Astrocyte (in vitro differentiated cells and primary cell): ENCODE measurements at regions not wholly inside any gene's neighbourhood (a gene's known extent, or its start where the extent isn't known, plus 50 kb on each side); places are given as distances from the start of the nearest gene placed in this dataset.

Source experiments
- EZH2 ChIP-seq: IDR thresholded peaks from 2 replicates; pipeline ENCODE4 v1.6.1; 2012; ENCODE audit warnings: mild to moderate bottlenecking, low read length, inconsistent platforms; ENCODE audit not compliant: insufficient read depth
- TF ChIP-seq, protein P1 (sequence below): IDR thresholded peaks from 2 replicates; pipeline ENCODE4 v1.5.1; 2011; ENCODE audit warnings: low read depth, mild to moderate bottlenecking, inconsistent platforms, low read length, moderate library complexity; ENCODE audit not compliant: insufficient read depth

DNA sequence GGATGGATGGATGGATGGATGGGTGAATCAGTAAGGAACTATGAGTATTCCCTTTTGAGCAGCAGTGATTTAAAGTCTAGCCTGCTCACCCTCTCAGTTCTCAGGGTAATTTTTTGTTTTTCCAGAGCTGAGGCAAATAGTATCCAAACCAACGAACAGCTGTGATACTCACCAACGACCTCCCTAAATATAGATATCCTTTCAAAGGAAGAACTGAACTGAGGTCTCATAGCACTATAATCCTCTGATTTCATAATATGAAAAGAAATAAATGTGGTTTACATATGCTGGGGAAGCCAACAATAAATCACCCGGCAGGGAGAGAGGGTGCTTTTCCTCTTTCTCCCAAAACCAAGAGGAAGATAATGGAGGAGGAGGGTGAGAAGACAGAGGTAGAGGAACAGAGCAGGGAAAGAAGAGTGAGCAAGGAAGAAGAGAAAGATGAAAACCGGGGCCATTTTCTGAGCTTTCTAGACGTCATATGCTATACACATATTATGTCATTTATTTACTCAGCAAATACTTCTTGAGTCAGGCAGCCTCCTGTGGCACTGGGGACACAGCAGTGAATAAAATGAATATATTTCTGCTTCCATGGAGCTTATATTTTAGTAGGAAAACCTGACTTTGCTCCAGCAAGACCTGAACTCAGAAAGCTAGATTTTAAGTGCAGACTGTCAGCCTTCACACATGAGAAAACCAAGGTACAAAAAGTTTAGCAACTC is 710.7 kb upstream of the TBX3 start:
- TF ChIP-seq EZH2: no peak
- TF ChIP-seq, protein P1, sequence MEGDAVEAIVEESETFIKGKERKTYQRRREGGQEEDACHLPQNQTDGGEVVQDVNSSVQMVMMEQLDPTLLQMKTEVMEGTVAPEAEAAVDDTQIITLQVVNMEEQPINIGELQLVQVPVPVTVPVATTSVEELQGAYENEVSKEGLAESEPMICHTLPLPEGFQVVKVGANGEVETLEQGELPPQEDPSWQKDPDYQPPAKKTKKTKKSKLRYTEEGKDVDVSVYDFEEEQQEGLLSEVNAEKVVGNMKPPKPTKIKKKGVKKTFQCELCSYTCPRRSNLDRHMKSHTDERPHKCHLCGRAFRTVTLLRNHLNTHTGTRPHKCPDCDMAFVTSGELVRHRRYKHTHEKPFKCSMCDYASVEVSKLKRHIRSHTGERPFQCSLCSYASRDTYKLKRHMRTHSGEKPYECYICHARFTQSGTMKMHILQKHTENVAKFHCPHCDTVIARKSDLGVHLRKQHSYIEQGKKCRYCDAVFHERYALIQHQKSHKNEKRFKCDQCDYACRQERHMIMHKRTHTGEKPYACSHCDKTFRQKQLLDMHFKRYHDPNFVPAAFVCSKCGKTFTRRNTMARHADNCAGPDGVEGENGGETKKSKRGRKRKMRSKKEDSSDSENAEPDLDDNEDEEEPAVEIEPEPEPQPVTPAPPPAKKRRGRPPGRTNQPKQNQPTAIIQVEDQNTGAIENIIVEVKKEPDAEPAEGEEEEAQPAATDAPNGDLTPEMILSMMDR: no peak
